H1 (cell line): ENCODE measurements at regions not wholly inside any gene's neighbourhood (a gene's known extent, or its start where the extent isn't known, plus 50 kb on each side); places are given as distances from the start of the nearest gene placed in this dataset.

Experiments used
- CTCF ChIA-PET: fragments of 300-600 bp; sonication (Branson Sonifier 250); formaldehyde crosslinking; loops from one replicate; lab custom pipeline; 2021; ENCODE audit not compliant: partially characterized antibody; lab: Charles Lee
- POLR2A ChIA-PET: fragments of 300-600 bp; sonication (Branson Sonifier 250); formaldehyde crosslinking; loops from one replicate; lab custom pipeline; 2021; ENCODE audit warnings: inconsistent platforms; ENCODE audit not compliant: partially characterized antibody; lab: Charles Lee
- DNase-seq, 2 experiments: peaks; one replicate each; pipeline versions ENCODE4 v3.0.0 to v3.0.0-alpha.2; 2010 to 2022; ENCODE audit warnings: low spot score in 2 of 2, low read depth in 1 of 2, mixed read lengths in 1 of 2
- FAIRE-seq: peaks from 2 replicates; lab custom pipeline; 2011; peaks lifted over from hg19 to GRCh38; lab: Jason Lieb, UNC
- H2AFZ ChIP-seq: 2 replicates; pipeline ENCODE4 v1.8.1; 2012; ENCODE audit warnings: low read length, inconsistent platforms
- H2AK5ac ChIP-seq: 2 replicates; pipeline ENCODE4 v1.6.1; 2013; ENCODE audit warnings: low read depth, low read length
- H2BK120ac ChIP-seq: replicated peaks from 2 replicates; pipeline ENCODE3; 2013; ENCODE audit warnings: low read depth, low read length, inconsistent platforms
- H2BK12ac ChIP-seq: 2 replicates; pipeline ENCODE4 v1.6.1; 2013; ENCODE audit warnings: low read depth, low read length
- H2BK15ac ChIP-seq: 2 replicates; pipeline ENCODE4 v1.6.1; 2013; ENCODE audit warnings: low read length
- H2BK20ac ChIP-seq: 2 replicates; pipeline ENCODE4 v1.6.1; 2013; ENCODE audit warnings: low read length
- H2BK5ac ChIP-seq: 2 replicates; pipeline ENCODE4 v1.6.1; 2013; ENCODE audit warnings: low read depth, low read length
- H3K14ac ChIP-seq: 2 replicates; pipeline ENCODE4 v1.6.1; 2013; ENCODE audit warnings: inconsistent platforms; ENCODE audit not compliant: insufficient read length
- H3K18ac ChIP-seq: 2 replicates; pipeline ENCODE4 v1.6.1; 2013; ENCODE audit warnings: low read length; ENCODE audit errors: extremely low read depth
- H3K23ac ChIP-seq: 2 replicates; pipeline ENCODE4 v1.6.1; 2013; ENCODE audit warnings: inconsistent platforms; ENCODE audit not compliant: insufficient read length
- H3K23me2 ChIP-seq: 2 replicates; pipeline ENCODE4 v1.6.1; 2013; ENCODE audit warnings: low read depth, low read length
- H3K27ac ChIP-seq: 2 replicates; pipeline ENCODE4 v1.6.1; 2011; ENCODE audit warnings: low read depth, low read length, inconsistent platforms
- H3K27me3 ChIP-seq, 4 experiments: replicated peaks in 1 of 4; 1 replicate in 1 of 4; 2 replicates in 3 of 4; pipeline versions ENCODE4 v1.6.1 to v1.8.1; 2011 to 2013; ENCODE audit warnings: low read length in 3 of 4, mild to moderate bottlenecking in 3 of 4, inconsistent platforms in 2 of 4, mixed read lengths in 2 of 4, moderate library complexity in 1 of 4; ENCODE audit not compliant: control insufficient read depth in 3 of 4, insufficient read depth in 3 of 4; ENCODE audit errors: extremely low read depth in 1 of 4
- H3K36me3 ChIP-seq, 4 experiments: 2 replicates each; pipeline versions ENCODE4 v1.6.1 to v1.8.1; 2011 to 2013; ENCODE audit warnings: mild to moderate bottlenecking in 4 of 4, low read length in 3 of 4, moderate library complexity in 2 of 4, control low read depth in 1 of 4, inconsistent platforms in 1 of 4; ENCODE audit not compliant: insufficient read depth in 4 of 4, control insufficient read depth in 2 of 4
- H3K4ac ChIP-seq: replicated peaks from 2 replicates; pipeline ENCODE3; 2013; ENCODE audit warnings: low read length, low read depth, mixed read lengths, inconsistent platforms; ENCODE audit not compliant: insufficient read length
- H3K4me1 ChIP-seq, 4 experiments: replicated peaks in 1 of 4; 1 replicate in 1 of 4; 2 replicates in 3 of 4; pipeline versions ENCODE4 v1.6.1 to v1.8.1; 2011 to 2013; ENCODE audit warnings: low read length in 3 of 4, inconsistent platforms in 2 of 4, mixed read lengths in 1 of 4; ENCODE audit not compliant: insufficient read depth in 4 of 4, control insufficient read depth in 3 of 4
- H3K4me2 ChIP-seq, 2 experiments: 2 replicates each; pipeline versions ENCODE4 v1.6.1 to v1.8.1; 2011 to 2013; ENCODE audit warnings: low read depth in 2 of 2, low read length in 2 of 2, control low read depth in 1 of 2, inconsistent platforms in 1 of 2, mild to moderate bottlenecking in 1 of 2; ENCODE audit not compliant: insufficient read depth in 1 of 2
- H3K4me3 ChIP-seq, 4 experiments: fragments of 200-600, 300-600 bp in 1 of 4; sonication (generic), shearing (Covaris generic), sonication (Bioruptor Twin) in 1 of 4; 2 replicates each; pipeline versions ENCODE4 v1.5.1 to v1.8.1; 2011 to 2016; ENCODE audit warnings: low read length in 4 of 4, low read depth in 3 of 4, control low read depth in 2 of 4, inconsistent platforms in 2 of 4, mild to moderate bottlenecking in 2 of 4, mixed read lengths in 1 of 4, moderate library complexity in 1 of 4; ENCODE audit not compliant: insufficient read depth in 2 of 4; ENCODE audit errors: extremely low read depth in 1 of 4
- H3K56ac ChIP-seq: replicated peaks from 2 replicates; pipeline ENCODE3; 2013; ENCODE audit warnings: low read depth, mild to moderate bottlenecking, mixed read lengths, low read length, inconsistent platforms; ENCODE audit not compliant: insufficient read length
- H3K79me1 ChIP-seq: 2 replicates; pipeline ENCODE4 v1.6.1; 2013; ENCODE audit warnings: low read depth, low read length, control low read depth
- H3K79me2 ChIP-seq, 2 experiments: 2 replicates each; pipeline versions ENCODE4 v1.6.1 to v1.8.1; 2012 to 2013; ENCODE audit warnings: low read length in 2 of 2, mild to moderate bottlenecking in 2 of 2, inconsistent platforms in 1 of 2; ENCODE audit not compliant: insufficient read depth in 2 of 2, control insufficient read depth in 1 of 2
- H3K9ac ChIP-seq, 4 experiments: replicated peaks in 1 of 4; 1 replicate in 1 of 4; 2 replicates in 3 of 4; pipeline versions ENCODE4 v1.6.1 to v1.8.1; 2011 to 2013; ENCODE audit warnings: low read depth in 3 of 4, low read length in 3 of 4, control low read depth in 2 of 4, mild to moderate bottlenecking in 2 of 4, moderate library complexity in 2 of 4, inconsistent platforms in 1 of 4; ENCODE audit errors: extremely low read depth in 1 of 4
- H3K9me3 ChIP-seq, 2 experiments: 2 replicates each; pipeline versions ENCODE4 v1.6.1 to v1.8.1; 2012 to 2013; ENCODE audit warnings: mild to moderate bottlenecking in 2 of 2, moderate library complexity in 2 of 2, control low read depth in 1 of 2, inconsistent platforms in 1 of 2, low read depth in 1 of 2, low read length in 1 of 2, mixed read lengths in 1 of 2; ENCODE audit not compliant: insufficient read depth in 2 of 2
- H4K20me1 ChIP-seq, 2 experiments: replicated peaks in 1 of 2; 2 replicates each; pipeline versions ENCODE3 to v1.8.1; 2011 to 2013; ENCODE audit warnings: inconsistent platforms in 2 of 2, low read length in 2 of 2, mild to moderate bottlenecking in 1 of 2; ENCODE audit not compliant: insufficient read depth in 2 of 2, control insufficient read depth in 1 of 2
- H4K5ac ChIP-seq: 2 replicates; pipeline ENCODE4 v1.6.1; 2013; ENCODE audit warnings: low read length, low read depth, mixed read lengths, inconsistent platforms; ENCODE audit not compliant: insufficient read length
- H4K8ac ChIP-seq: 2 replicates; pipeline ENCODE4 v1.8.0; 2013; ENCODE audit warnings: mild to moderate bottlenecking, moderate library complexity, low read length, inconsistent platforms; ENCODE audit not compliant: insufficient read depth; ENCODE audit errors: extremely low read depth
- H4K91ac ChIP-seq: replicated peaks from 2 replicates; pipeline ENCODE3; 2013; ENCODE audit warnings: low read length, mixed read lengths, inconsistent platforms; ENCODE audit not compliant: insufficient read length
- BACH1 ChIP-seq: IDR thresholded peaks from 2 replicates; pipeline ENCODE4 v1.6.1; 2012; ENCODE audit warnings: low read length, improper control_type of control experiment
- CHD1 ChIP-seq: IDR thresholded peaks from 2 replicates; pipeline ENCODE4 v1.6.1; 2012; ENCODE audit warnings: low read depth, low read length, improper control_type of control experiment
- EGR1 ChIP-seq: IDR thresholded peaks from 2 replicates; pipeline ENCODE4 v1.6.1; 2011; ENCODE audit warnings: low read depth, low read length, borderline replicate concordance
- EP300 ChIP-seq, 2 experiments: IDR thresholded peaks; 1 replicate in 1 of 2; 2 replicates in 1 of 2; pipeline ENCODE4 v1.6.1; 2011 to 2012; ENCODE audit warnings: low read depth in 2 of 2, low read length in 2 of 2, mild to moderate bottlenecking in 2 of 2, borderline replicate concordance in 1 of 2, inconsistent platforms in 1 of 2, moderate library complexity in 1 of 2
- FOSL1 ChIP-seq: IDR thresholded peaks from 2 replicates; pipeline ENCODE4 v1.6.1; 2011; ENCODE audit warnings: mild to moderate bottlenecking, low read depth, low read length, moderate library complexity; ENCODE audit not compliant: insufficient read depth
- GTF2F1 ChIP-seq: IDR thresholded peaks from 2 replicates; pipeline ENCODE4 v1.6.1; 2012; ENCODE audit warnings: low read depth, low read length, improper control_type of control experiment, borderline replicate concordance
- HDAC6 ChIP-seq: IDR thresholded peaks from one replicate; pipeline ENCODE4 v1.7.1; 2012; ENCODE audit warnings: low read depth, mild to moderate bottlenecking, inconsistent platforms, low read length, moderate library complexity
- JUND ChIP-seq: IDR thresholded peaks from 2 replicates; pipeline ENCODE4 v1.6.1; 2011; ENCODE audit warnings: mild to moderate bottlenecking, improper control_type of control experiment, low read length
- POLR2A ChIP-seq, 2 experiments: IDR thresholded peaks; 1 replicate in 1 of 2; 2 replicates in 1 of 2; pipeline ENCODE4 v1.6.1; 2011; ENCODE audit warnings: low read depth in 2 of 2, low read length in 2 of 2, mild to moderate bottlenecking in 2 of 2; ENCODE audit errors: control extremely low read depth in 1 of 2
- RAD21 ChIP-seq, 2 experiments: IDR thresholded peaks in 1 of 2; conservative IDR thresholded peaks in 1 of 2; 2 replicates each; pipeline ENCODE4 v1.6.1; 2011; ENCODE audit warnings: low read depth in 2 of 2, low read length in 2 of 2, improper control_type of control experiment in 1 of 2, inconsistent platforms in 1 of 2, mild to moderate bottlenecking in 1 of 2, moderate library complexity in 1 of 2
- RBBP5 ChIP-seq: IDR thresholded peaks from 2 replicates; pipeline ENCODE4 v1.7.1; 2012; ENCODE audit warnings: low read depth, mild to moderate bottlenecking, inconsistent platforms, low read length, moderate library complexity, borderline replicate concordance
- SIRT6 ChIP-seq: IDR thresholded peaks from one replicate; pipeline ENCODE4 v1.7.1; 2012; ENCODE audit warnings: low read length, inconsistent platforms
- SIX5 ChIP-seq: IDR thresholded peaks from 2 replicates; pipeline ENCODE4 v1.6.1; 2011; ENCODE audit warnings: mild to moderate bottlenecking, low read depth, low read length
- ZNF274 ChIP-seq: IDR thresholded peaks from 2 replicates; pipeline ENCODE4 v1.7.0; 2012; ENCODE audit warnings: low read length, borderline replicate concordance; ENCODE audit errors: extremely low read depth
- WGBS, 2 experiments: shearing (Covaris generic) in 1 of 2; methylation state at CpG; one replicate each; pipeline versions ENCODE4 v1.1.6 to v1.1.7; 2013 to 2015; ENCODE audit warnings: low lambda C conversion rate in 2 of 2, mixed read lengths in 2 of 2, inconsistent platforms in 1 of 2, low coverage in 1 of 2, missing lambda C conversion rate in 1 of 2; ENCODE audit not compliant: insufficient replicate concordance in 2 of 2, insufficient coverage in 1 of 2, insufficient read length in 1 of 2; ENCODE audit errors: extremely low coverage in 1 of 2, missing lambda C conversion rate in 1 of 2; 5-methylcytosine and 5-hydroxymethylcytosine counted together

- 0 out of 2 replicates have a peak, but pooled peaks cover 2% of the 10 kb centered on the region for H3K79me1 ChIP-seq
- peak overlapping the region; percentile 27; the same call in 1 of the 2 replicates for H2BK20ac ChIP-seq
- no peak overlapping the region for H3K9ac ChIP-seq
- no peak overlapping the region for H2BK120ac ChIP-seq
- no peak overlapping the region for H3K14ac ChIP-seq
- no peak overlapping the region for H3K18ac ChIP-seq
- no peak overlapping the region for H3K4me2 ChIP-seq
- FAIRE-seq (no peak), DNase-seq (no peak)
- no peak overlapping the region for H2BK12ac ChIP-seq
- 73% methylated on average over 10 of the region's 10 CpGs; no CpG with 5 or more reads in 1 of the 2 experiments for WGBS, 2 experiments
- H3K36me3 ChIP-seq = no peaks in the 10 kb centered on the region
- 0 out of 2 replicates have a peak overlapping the region, but pooled peaks have one; percentile 21 for H2BK5ac ChIP-seq
- H4K8ac ChIP-seq = no peak overlapping the region
- no peaks in the 10 kb centered on the region for H3K23me2 ChIP-seq
- no peak overlapping the region for H3K56ac ChIP-seq
- ChIA-PET POLR2A (no interaction called here), CTCF (interaction anchor here (0.7 to 12.5 kb wide), 10 partner anchors 12 to 183 kb away, joined by 3 to 177 read pairs (median 4); no protein-coding TSS in a partner anchor)
- H2AK5ac ChIP-seq = no peak overlapping the region
- H3K9me3 ChIP-seq = no peaks in the 10 kb centered on the region
- peaks cover 0 to 11% (median 5%) of the 10 kb centered on the region in 4 experiments; a peak in 3 of 7 replicates for H3K27me3 ChIP-seq
- H3K4me1 ChIP-seq = peaks cover 8 to 20% (median 12%) of the 10 kb centered on the region in 4 experiments
- H3K4ac ChIP-seq = no peak overlapping the region
- H2AFZ ChIP-seq = no peak overlapping the region
- no peaks in the 10 kb centered on the region for H3K79me2 ChIP-seq
- H4K91ac ChIP-seq = no peak overlapping the region
- no peak overlapping the region for H3K4me3 ChIP-seq
- no peak overlapping the region for H2BK15ac ChIP-seq
- H3K23ac ChIP-seq = no peak overlapping the region
- no peak overlapping the region for H4K5ac ChIP-seq
- no peak overlapping the region for H3K27ac ChIP-seq
- H4K20me1 ChIP-seq = peaks cover 6 to 8% of the 10 kb centered on the region in 2 experiments
- TF ChIP-seq ZNF274 (no peak), RAD21 (IDR thresholded peaks at IDR 0.05 in 1 of 2, conservative IDR thresholded peaks at IDR 0.05 in 1 of 2; ENCODE audit: low read depth in 2 of 2, low read length in 2 of 2) (no peak), SIX5 (no peak), HDAC6 (no peak), EP300 (IDR thresholded peaks at IDR 0.05; ENCODE audit: borderline replicate concordance in 1 of 2, low read depth in 2 of 2, low read length in 2 of 2) (no peak), RBBP5 (no peak), FOSL1 (no peak), GTF2F1 (no peak), SIRT6 (no peak), JUND (no peak), POLR2A (IDR thresholded peaks at IDR 0.05; ENCODE audit: control extremely low read depth in 1 of 2, low read depth in 2 of 2, low read length in 2 of 2) (no peak), CHD1 (no peak), EGR1 (no peak), BACH1 (no peak)
Measured at GRCh38 chr16:85363881-85364280, 249.2 kb upstream of the GSE1 start.
